Upper lobe of left lung (tissue), 6 donors: ENCODE measurements at regions not wholly inside any gene's neighbourhood (a gene's known extent, or its start where the extent isn't known, plus 50 kb on each side); places are given as distances from the start of the nearest gene placed in this dataset.

Experiments used
- ATAC-seq, 2 donors: fragments of 200-7000 bp; cut with Tn5 transposase; one replicate each; pipeline ENCODE4 v1.9.1; 2022; ENCODE audit warnings: mild to moderate bottlenecking in 2 of 2, moderate library complexity in 2 of 2; ENCODE audit not compliant: low FRiP score in 2 of 2
- DNase-seq, 2 donors: peaks; one replicate each; pipeline ENCODE4 v3.0.0-alpha.2; 2019 to 2020
- H3K27ac ChIP-seq, 4 donors: fragments of 200-600 bp; sonication (generic); one replicate each; pipeline ENCODE4 v1.5.1; 2016 to 2019
- H3K27me3 ChIP-seq, 4 donors: fragments of 200-600 bp; sonication (generic); one replicate each; pipeline ENCODE4 v1.5.1; 2017 to 2019
- H3K36me3 ChIP-seq, 4 donors: fragments of 200-600 bp; sonication (generic); one replicate each; pipeline ENCODE4 v1.5.1; 2016 to 2019
- H3K4me1 ChIP-seq, 4 donors: fragments of 200-600 bp; sonication (generic); one replicate each; pipeline ENCODE4 v1.5.1; 2018 to 2019
- H3K4me3 ChIP-seq, 4 donors: fragments of 200-600 bp; sonication (generic); one replicate each; pipeline ENCODE4 v1.5.1; 2017 to 2019; ENCODE audit warnings: mild to moderate bottlenecking in 2 of 4, moderate library complexity in 1 of 4
- H3K9me3 ChIP-seq, 4 donors: fragments of 200-600 bp; sonication (generic); one replicate each; pipeline ENCODE4 v1.5.1; 2018 to 2019
- CTCF ChIP-seq, 6 experiments: fragments of 450-650 bp in 4 of 6; fragments of 200-600 bp in 2 of 6; sonication (generic) in 2 of 6; IDR thresholded peaks; one replicate each; pipeline ENCODE4 v1.5.1; 2016 to 2019; ENCODE audit warnings: antibody characterized with exemption in 6 of 6
- EP300 ChIP-seq, 4 donors: sonication (generic); formaldehyde crosslinking; IDR thresholded peaks; one replicate each; pipeline ENCODE4 v1.5.1; 2017; ENCODE audit warnings: antibody characterized with exemption in 4 of 4, control low read depth in 2 of 4
- POLR2A ChIP-seq, 4 donors: fragments of 450-650 bp; IDR thresholded peaks; one replicate each; pipeline ENCODE4 v1.5.1; 2016 to 2017; ENCODE audit warnings: antibody characterized with exemption in 4 of 4, mild to moderate bottlenecking in 2 of 4
- POLR2AphosphoS5 ChIP-seq, 2 donors: sonication (generic); formaldehyde crosslinking; IDR thresholded peaks; one replicate each; pipeline ENCODE4 v1.5.1; 2017; ENCODE audit warnings: antibody characterized with exemption in 2 of 2
- WGBS, 2 donors: methylation state at CpG; one replicate each; pipeline ENCODE4 v1.1.5; 2017 to 2018; 5-methylcytosine and 5-hydroxymethylcytosine counted together
- donor health status: DM: no; HTN: no; CAD: no; lungs with moderate emphysema.
- donor health status: DM: no; HTN: yes; CAD: no; lungs with severe emphysema.

GRCh38 chr6:62683063-62683462 lies 397.0 kb upstream of the KHDRBS2 start:
- no peak overlapping the region for H3K4me3 ChIP-seq
- H3K27me3 ChIP-seq = no peaks in the 10 kb centered on the region
- 81% methylated on average over 4 of the region's 4 CpGs for WGBS, 2 donors
- ATAC-seq (no peak), DNase-seq (no peak)
- no peak for TF ChIP-seq POLR2A (IDR thresholded peaks at IDR 0.05)
- TF ChIP-seq POLR2AphosphoS5 (IDR thresholded peaks at IDR 0.05) = no peak
- TF ChIP-seq CTCF (IDR thresholded peaks at IDR 0.05) = no peak
- no peak for TF ChIP-seq EP300 (IDR thresholded peaks at IDR 0.05)
- no peaks in the 10 kb centered on the region for H3K36me3 ChIP-seq
- no peak overlapping the region for H3K27ac ChIP-seq
- no peaks in the 10 kb centered on the region for H3K4me1 ChIP-seq
- no peaks in the 10 kb centered on the region for H3K9me3 ChIP-seq

GRCh38 chr6:62681108-62681507 lies 395.1 kb upstream of the KHDRBS2 start:
- TF ChIP-seq POLR2AphosphoS5 (IDR thresholded peaks at IDR 0.05) = no peak
- TF ChIP-seq POLR2A (IDR thresholded peaks at IDR 0.05) = no peak
- no peak for TF ChIP-seq EP300 (IDR thresholded peaks at IDR 0.05)
- no peak for TF ChIP-seq CTCF (IDR thresholded peaks at IDR 0.05)

GRCh38 chr6:62672989-62673388 lies 387.0 kb upstream of the KHDRBS2 start:
- Histone ChIP-seq H3K27me3 (no peaks in the 10 kb centered on the region), H3K36me3 (no peaks in the 10 kb centered on the region), H3K9me3 (peaks cover 0 to 4% (median 0%) of the 10 kb centered on the region in 4 donors), H3K4me3 (no peak overlapping the region), H3K4me1 (no peaks in the 10 kb centered on the region), H3K27ac (no peak overlapping the region)
- TF ChIP-seq EP300 (IDR thresholded peaks at IDR 0.05) = no peak
- TF ChIP-seq POLR2A (IDR thresholded peaks at IDR 0.05) = no peak
- TF ChIP-seq CTCF (IDR thresholded peaks at IDR 0.05) = no peak
- TF ChIP-seq POLR2AphosphoS5 (IDR thresholded peaks at IDR 0.05) = no peak
- no peak for ATAC-seq
- no peak for DNase-seq

More at GRCh38 chr6:62681108-62681507, 395.1 kb upstream of the KHDRBS2 start:
- Histone ChIP-seq H3K27me3 (no peaks in the 10 kb centered on the region), H3K27ac (no peak overlapping the region), H3K9me3 (peaks cover 0 to 4% (median 0%) of the 10 kb centered on the region in 4 donors), H3K36me3 (no peaks in the 10 kb centered on the region), H3K4me3 (no peak overlapping the region), H3K4me1 (no peaks in the 10 kb centered on the region)
- ATAC-seq = no peak
- DNase-seq = no peak
- WGBS, 2 donors = 35 to 47% methylated on average over 1 of the region's 1 CpG

- Histone ChIP-seq H3K27ac (no peak overlapping the region), H3K27me3 (no peaks in the 10 kb centered on the region), H3K9me3 (no peaks in the 10 kb centered on the region), H3K4me1 (no peaks in the 10 kb centered on the region), H3K4me3 (no peak overlapping the region), H3K36me3 (no peaks in the 10 kb centered on the region)
- DNase-seq (no peak), ATAC-seq (no peak)
- WGBS, 2 donors = 74 to 85% methylated on average over 2 of the region's 2 CpGs
- TF ChIP-seq CTCF (IDR thresholded peaks at IDR 0.05) (no peak), POLR2A (IDR thresholded peaks at IDR 0.05) (no peak), POLR2AphosphoS5 (IDR thresholded peaks at IDR 0.05) (no peak), EP300 (IDR thresholded peaks at IDR 0.05) (no peak)
Measured at GRCh38 chr6:62670490-62671223, 384.6 kb upstream of the KHDRBS2 start.

- H3K27ac ChIP-seq = no peak overlapping the region
- no peaks in the 10 kb centered on the region for H3K9me3 ChIP-seq
- DNase-seq (no peak), ATAC-seq (no peak)
- no peaks in the 10 kb centered on the region for H3K4me1 ChIP-seq
- no peaks in the 10 kb centered on the region for H3K36me3 ChIP-seq
- no peaks in the 10 kb centered on the region for H3K27me3 ChIP-seq
- no peak for TF ChIP-seq POLR2AphosphoS5 (IDR thresholded peaks at IDR 0.05)
- no peak overlapping the region for H3K4me3 ChIP-seq
Measured at GRCh38 chr6:62669831-62670230, 383.8 kb upstream of the KHDRBS2 start.
